ENCODE measurements at regions not wholly inside any gene's neighbourhood (a gene's known extent, or its start where the extent isn't known, plus 50 kb on each side); places are given as distances from the start of the nearest gene placed in this dataset.

DNA sequence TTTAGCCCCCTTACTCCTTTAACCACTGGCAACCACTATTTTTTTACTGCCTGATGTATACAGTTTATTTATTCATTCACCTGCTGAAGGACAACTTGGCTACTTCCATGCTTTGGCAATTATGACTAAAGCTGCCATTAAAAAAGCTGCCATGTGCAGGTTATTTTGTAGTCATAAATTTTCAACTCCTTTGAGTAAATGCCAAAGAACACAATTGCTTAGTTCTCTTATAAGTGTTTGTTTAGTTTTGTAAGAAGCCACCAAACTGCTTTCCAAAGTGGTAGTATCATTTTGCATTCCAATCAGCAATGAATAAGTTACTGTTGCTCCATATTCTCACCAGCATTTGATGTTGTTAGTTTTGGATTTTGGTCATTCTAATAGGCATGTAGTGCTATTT lies 1831.8 kb downstream of the PCDH7 start:
- no peak for ATAC-seq
- H3K36me3 ChIP-seq: no peaks in the 10 kb centered on the region
- H3K4me3 ChIP-seq: no peak overlapping the region
- TF ChIP-seq, protein P1, sequence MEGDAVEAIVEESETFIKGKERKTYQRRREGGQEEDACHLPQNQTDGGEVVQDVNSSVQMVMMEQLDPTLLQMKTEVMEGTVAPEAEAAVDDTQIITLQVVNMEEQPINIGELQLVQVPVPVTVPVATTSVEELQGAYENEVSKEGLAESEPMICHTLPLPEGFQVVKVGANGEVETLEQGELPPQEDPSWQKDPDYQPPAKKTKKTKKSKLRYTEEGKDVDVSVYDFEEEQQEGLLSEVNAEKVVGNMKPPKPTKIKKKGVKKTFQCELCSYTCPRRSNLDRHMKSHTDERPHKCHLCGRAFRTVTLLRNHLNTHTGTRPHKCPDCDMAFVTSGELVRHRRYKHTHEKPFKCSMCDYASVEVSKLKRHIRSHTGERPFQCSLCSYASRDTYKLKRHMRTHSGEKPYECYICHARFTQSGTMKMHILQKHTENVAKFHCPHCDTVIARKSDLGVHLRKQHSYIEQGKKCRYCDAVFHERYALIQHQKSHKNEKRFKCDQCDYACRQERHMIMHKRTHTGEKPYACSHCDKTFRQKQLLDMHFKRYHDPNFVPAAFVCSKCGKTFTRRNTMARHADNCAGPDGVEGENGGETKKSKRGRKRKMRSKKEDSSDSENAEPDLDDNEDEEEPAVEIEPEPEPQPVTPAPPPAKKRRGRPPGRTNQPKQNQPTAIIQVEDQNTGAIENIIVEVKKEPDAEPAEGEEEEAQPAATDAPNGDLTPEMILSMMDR (IDR thresholded peaks at IDR 0.05): no peak
- no peak overlapping the region for H3K27ac ChIP-seq
- no peak for DNase-seq
- peaks cover 0 to 9% (median 0%) of the 10 kb centered on the region in 11 donors for H3K9me3 ChIP-seq
- no peaks in the 10 kb centered on the region for H3K4me1 ChIP-seq
- intact Hi-C loops (cut with DNase I): no loop called here
- H3K27me3 ChIP-seq: no peaks in the 10 kb centered on the region

DNA sequence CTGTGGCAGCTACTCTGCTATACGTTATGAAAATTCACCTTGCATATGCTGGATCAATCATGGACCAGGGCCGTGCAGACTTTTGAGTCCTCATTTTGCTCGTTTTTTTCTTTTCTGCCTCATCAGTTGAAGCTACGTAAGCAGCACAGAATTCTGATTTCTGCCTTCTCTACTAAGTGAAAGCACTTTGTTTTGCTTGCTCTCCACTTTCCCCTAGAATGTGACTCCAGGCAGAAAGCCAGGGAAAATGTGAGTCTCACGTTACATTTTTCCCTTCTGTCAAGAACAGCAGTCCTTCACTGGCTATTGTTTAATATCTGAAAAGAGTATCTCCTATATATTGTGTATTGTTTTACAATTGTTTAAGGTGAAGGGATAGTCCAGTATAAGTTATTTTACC lies 1840.1 kb downstream of the PCDH7 start:
- WGBS, 2 donors: 39 to 42% methylated on average over 5 of the region's 5 CpGs
- no peak overlapping the region for H3K4me3 ChIP-seq
- ATAC-seq: no peak

DNA sequence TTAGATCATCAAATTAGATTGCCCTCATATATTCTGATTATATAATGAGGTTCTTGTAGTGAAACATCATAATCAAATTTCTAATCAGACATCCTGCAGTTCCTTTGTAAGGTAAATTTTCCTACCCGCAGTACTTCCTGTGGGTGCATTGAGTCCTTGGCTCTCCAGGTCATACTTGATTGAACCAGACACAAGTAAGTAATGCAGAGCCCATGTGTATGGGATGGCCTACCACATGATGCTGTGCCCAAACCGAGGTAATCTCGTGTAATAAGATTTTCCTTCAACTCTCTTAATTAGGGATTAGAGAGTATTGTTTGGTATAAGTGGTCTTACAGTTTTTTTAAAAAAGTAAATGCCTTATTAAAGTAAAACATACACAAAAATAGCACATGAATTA lies 1841.8 kb downstream of the PCDH7 start:
- Histone ChIP-seq H3K27me3 (no peaks in the 10 kb centered on the region), H3K4me3 (no peak overlapping the region), H3K27ac (no peak overlapping the region), H3K36me3 (no peaks in the 10 kb centered on the region), H3K4me1 (no peaks in the 10 kb centered on the region), H3K9me3 (no peaks in the 10 kb centered on the region)
- no peak for DNase-seq
- ATAC-seq: no peak
- 79 to 84% methylated on average over 3 of the region's 3 CpGs for WGBS, 2 donors
- intact Hi-C loops (cut with DNase I): no loop called here
- TF ChIP-seq, protein P1 (IDR thresholded peaks at IDR 0.05): no peak

More for the DNA sequence above, 1840.1 kb downstream of the PCDH7 start:
- no peaks in the 10 kb centered on the region for H3K36me3 ChIP-seq
- no peak for DNase-seq
- H3K27me3 ChIP-seq: no peaks in the 10 kb centered on the region
- TF ChIP-seq, protein P1 (IDR thresholded peaks at IDR 0.05): no peak
- H3K9me3 ChIP-seq: peaks cover 0 to 2% (median 0%) of the 10 kb centered on the region in 11 donors
- no peak overlapping the region for H3K27ac ChIP-seq
- intact Hi-C loops (cut with DNase I): no loop called here
- no peaks in the 10 kb centered on the region for H3K4me1 ChIP-seq

DNA sequence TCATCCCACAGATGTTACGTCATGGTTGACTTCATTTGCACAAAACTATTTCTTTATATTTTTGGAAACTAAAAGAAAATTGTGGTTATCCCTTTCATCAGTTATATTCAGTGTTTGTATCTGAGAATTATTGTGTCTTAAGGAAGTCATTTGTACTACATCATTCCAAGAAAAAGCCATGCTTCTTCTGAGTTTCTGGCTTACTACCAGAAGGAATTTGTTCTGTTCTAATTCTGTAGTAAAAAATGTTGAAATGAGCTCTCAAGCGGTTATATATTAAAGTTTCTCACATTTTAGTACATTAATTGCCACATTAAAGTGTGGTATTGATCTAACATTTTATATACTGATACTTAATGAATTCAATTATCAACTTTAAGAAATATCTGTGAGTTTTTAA lies 1844.5 kb downstream of the PCDH7 start:
- Histone ChIP-seq H3K27me3 (no peaks in the 10 kb centered on the region), H3K4me3 (no peak overlapping the region), H3K4me1 (no peaks in the 10 kb centered on the region), H3K36me3 (no peaks in the 10 kb centered on the region), H3K9me3 (no peaks in the 10 kb centered on the region), H3K27ac (no peak overlapping the region)
- intact Hi-C loops (cut with DNase I): no loop called here
- TF ChIP-seq, protein P1 (IDR thresholded peaks at IDR 0.05): no peak
- whole genome bisulfite sequencing, 2 donors: 73 to 88% methylated on average over 2 of the region's 2 CpGs
- no peak for DNase-seq
- no peak for ATAC-seq

DNA sequence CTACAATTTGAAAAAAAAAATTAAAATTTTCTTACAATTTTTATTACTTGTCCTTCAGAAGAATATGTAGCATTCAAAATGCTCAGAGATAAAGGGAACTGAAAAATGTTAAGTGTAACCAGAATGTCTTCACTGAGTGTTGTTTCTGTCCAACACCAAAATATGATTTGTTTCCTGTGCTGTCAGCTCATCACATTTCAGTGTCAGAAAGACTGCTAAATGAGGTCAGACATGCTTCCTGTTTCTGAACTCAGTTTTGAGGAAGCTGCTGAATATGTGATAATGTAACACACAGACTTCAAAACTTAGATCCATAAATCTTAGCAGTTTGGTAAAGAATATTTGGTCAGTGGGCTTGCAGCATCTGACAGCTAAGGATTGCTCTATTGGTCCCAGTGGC lies 1849.7 kb downstream of the PCDH7 start:
- H3K4me1 ChIP-seq: no peaks in the 10 kb centered on the region
- no peaks in the 10 kb centered on the region for H3K36me3 ChIP-seq
- H3K27ac ChIP-seq: peak overlapping the region in 1 of 10 donors; percentile 63
- no peak for DNase-seq
- H3K27me3 ChIP-seq: no peaks in the 10 kb centered on the region
- no peaks in the 10 kb centered on the region for H3K9me3 ChIP-seq
- intact Hi-C loops (cut with DNase I): no loop called here
- peak in 3 of 8 donors; percentile 27 to 62 (median 29) for ATAC-seq
- no peak overlapping the region for H3K4me3 ChIP-seq
- TF ChIP-seq, protein P1 (IDR thresholded peaks at IDR 0.05): no peak
